ENCODE measurements at regions not wholly inside any gene's neighbourhood (a gene's known extent, or its start where the extent isn't known, plus 50 kb on each side); places are given as distances from the start of the nearest gene placed in this dataset.

GRCh38 chr10:83961620-83962019 is 177.7 kb upstream of the GHITM start:
- H4K20me1 ChIP-seq (ENCODE audit: insufficient read depth, low read length), result no peaks in the 10 kb centered on the region
- TF ChIP-seq CTCF (IDR thresholded peaks at IDR 0.05; ENCODE audit: low read depth, low read length), result no peak
- no peak for TF ChIP-seq EZH2phosphoT487 (IDR thresholded peaks at IDR 0.05; ENCODE audit: low read depth)

GRCh38 chr10:83963446-83963845 is 175.9 kb upstream of the GHITM start:
- no peaks in the 10 kb centered on the region for H3K4me1 ChIP-seq (ENCODE audit: low read length)
- H3K4me2 ChIP-seq (ENCODE audit: low read length), result no peak overlapping the region

More at GRCh38 chr10:83961620-83962019, 177.7 kb upstream of the GHITM start:
- Histone ChIP-seq H3K9me3 (ENCODE audit: insufficient read depth, low read length) (no peaks in the 10 kb centered on the region), H3K36me3 (replicated peaks; ENCODE audit: low read depth, low read length) (no peaks in the 10 kb centered on the region), H3K4me1 (ENCODE audit: low read length) (no peaks in the 10 kb centered on the region), H3K27ac (ENCODE audit: low read length) (no peak overlapping the region), H2AFZ (ENCODE audit: low read depth, low read length) (no peak overlapping the region), H3K27me3 (ENCODE audit: low read depth, low read length) (peaks cover 9% of the 10 kb centered on the region), H3K4me2 (ENCODE audit: low read length) (no peak overlapping the region), H3K79me2 (ENCODE audit: low read length) (no peaks in the 10 kb centered on the region), H3K4me3 (ENCODE audit: low read length) (no peak overlapping the region), H3K9ac (ENCODE audit: low read length) (no peak overlapping the region)

GRCh38 chr10:83965473-83965872 is 173.8 kb upstream of the GHITM start:
- Histone ChIP-seq H3K9ac (ENCODE audit: low read length) (no peak overlapping the region), H4K20me1 (ENCODE audit: insufficient read depth, low read length) (no peaks in the 10 kb centered on the region), H3K27me3 (ENCODE audit: low read depth, low read length) (peaks cover 9% of the 10 kb centered on the region; the same call in 1 of the 2 replicates), H2AFZ (ENCODE audit: low read depth, low read length) (no peak overlapping the region), H3K9me3 (ENCODE audit: insufficient read depth, low read length) (no peaks in the 10 kb centered on the region), H3K4me3 (ENCODE audit: low read length) (no peak overlapping the region), H3K27ac (ENCODE audit: low read length) (no peak overlapping the region), H3K4me1 (ENCODE audit: low read length) (no peaks in the 10 kb centered on the region), H3K36me3 (replicated peaks; ENCODE audit: low read depth, low read length) (no peaks in the 10 kb centered on the region), H3K79me2 (ENCODE audit: low read length) (no peaks in the 10 kb centered on the region), H3K4me2 (ENCODE audit: low read length) (no peak overlapping the region)
- TF ChIP-seq EZH2phosphoT487 (IDR thresholded peaks at IDR 0.05; ENCODE audit: low read depth), result no peak
- no peak for TF ChIP-seq CTCF (IDR thresholded peaks at IDR 0.05; ENCODE audit: low read depth, low read length)

More at GRCh38 chr10:83963446-83963845, 175.9 kb upstream of the GHITM start:
- H3K9me3 ChIP-seq (ENCODE audit: insufficient read depth, low read length), result no peaks in the 10 kb centered on the region
- no peak overlapping the region for H2AFZ ChIP-seq (ENCODE audit: low read depth, low read length)
- TF ChIP-seq EZH2phosphoT487 (IDR thresholded peaks at IDR 0.05; ENCODE audit: low read depth) (no peak), CTCF (IDR thresholded peaks at IDR 0.05; ENCODE audit: low read depth, low read length) (no peak)
- peaks cover 9% of the 10 kb centered on the region; the same call in 1 of the 2 replicates for H3K27me3 ChIP-seq (ENCODE audit: low read depth, low read length)
- H3K27ac ChIP-seq (ENCODE audit: low read length), result no peak overlapping the region
- no peak overlapping the region for H3K9ac ChIP-seq (ENCODE audit: low read length)
- H4K20me1 ChIP-seq (ENCODE audit: insufficient read depth, low read length), result no peaks in the 10 kb centered on the region
- no peaks in the 10 kb centered on the region for H3K79me2 ChIP-seq (ENCODE audit: low read length)
- no peaks in the 10 kb centered on the region for H3K36me3 ChIP-seq (replicated peaks; ENCODE audit: low read depth, low read length)
- H3K4me3 ChIP-seq (ENCODE audit: low read length), result no peak overlapping the region

- Histone ChIP-seq H2AFZ (ENCODE audit: low read depth, low read length) (no peak overlapping the region), H3K27ac (ENCODE audit: low read length) (no peak overlapping the region), H4K20me1 (ENCODE audit: insufficient read depth, low read length) (no peaks in the 10 kb centered on the region), H3K4me3 (ENCODE audit: low read length) (no peak overlapping the region), H3K4me1 (ENCODE audit: low read length) (no peaks in the 10 kb centered on the region), H3K27me3 (ENCODE audit: low read depth, low read length) (peaks cover 9% of the 10 kb centered on the region; the same call in 1 of the 2 replicates), H3K4me2 (ENCODE audit: low read length) (no peak overlapping the region), H3K9me3 (ENCODE audit: insufficient read depth, low read length) (no peaks in the 10 kb centered on the region), H3K9ac (ENCODE audit: low read length) (no peak overlapping the region), H3K36me3 (replicated peaks; ENCODE audit: low read depth, low read length) (no peaks in the 10 kb centered on the region), H3K79me2 (ENCODE audit: low read length) (no peaks in the 10 kb centered on the region)
- TF ChIP-seq EZH2phosphoT487 (IDR thresholded peaks at IDR 0.05; ENCODE audit: low read depth) (no peak), CTCF (IDR thresholded peaks at IDR 0.05; ENCODE audit: low read depth, low read length) (no peak)
Observed at GRCh38 chr10:83968052-83968451, 171.3 kb upstream of the GHITM start.
